Tibial artery (tissue), 4 donors: ENCODE measurements at regions not wholly inside any gene's neighbourhood (a gene's known extent, or its start where the extent isn't known, plus 50 kb on each side); places are given as distances from the start of the nearest gene placed in this dataset.
A peak's percentile ranks its signal among the peaks of the same experiment; 100 is the strongest.

Experiments
- DNase-seq, 2 donors: peaks; one replicate each; pipeline ENCODE4 v3.0.0-alpha.2; 2019
- H3K27ac ChIP-seq, 2 donors: fragments of 200-600 bp; sonication (generic) in 1 of 2; 1 replicate in 1 of 2; 2 replicates in 1 of 2; pipeline ENCODE4 v1.5.1; 2018 to 2019; ENCODE audit warnings: mild to moderate bottlenecking in 1 of 2
- H3K27me3 ChIP-seq, 2 donors: fragments of 200-600 bp; sonication (generic) in 1 of 2; one replicate each; pipeline versions ENCODE4 v1.5.1 to v1.6.0; 2016 to 2019
- H3K36me3 ChIP-seq, 3 donors: fragments of 200-600 bp; sonication (generic) in 2 of 3; one replicate each; pipeline ENCODE4 v1.5.1; 2016 to 2019; ENCODE audit warnings: mild to moderate bottlenecking in 2 of 3
- H3K4me1 ChIP-seq, 4 donors: fragments of 200-600 bp; sonication (generic) in 2 of 4; 1 replicate in 3 of 4; 2 replicates in 1 of 4; pipeline ENCODE4 v1.5.1; 2016 to 2019
- H3K4me3 ChIP-seq, 2 donors: fragments of 200-600 bp; sonication (generic) in 1 of 2; 1 replicate in 1 of 2; 2 replicates in 1 of 2; pipeline ENCODE4 v1.5.1; 2018 to 2019; ENCODE audit warnings: mild to moderate bottlenecking in 2 of 2
- H3K9me3 ChIP-seq, 3 donors: fragments of 200-600 bp; sonication (generic) in 1 of 3; one replicate each; pipeline ENCODE4 v1.5.1; 2016 to 2019
- CTCF ChIP-seq, 2 experiments: fragments of 200-600 bp in 1 of 2; fragments of 450-650 bp in 1 of 2; IDR thresholded peaks; one replicate each; pipeline ENCODE4 v1.5.1; 2017 to 2019; ENCODE audit warnings: antibody characterized with exemption in 2 of 2, mild to moderate bottlenecking in 1 of 2, moderate library complexity in 1 of 2
- intact Hi-C: fragments of 100-400 bp; cut with DNase I; formaldehyde crosslinking; loops from one replicate; pipeline ENCODE4 v1.15.0; 2023; ENCODE audit warnings: low total_unique reads

GRCh38 chr14:82112210-82112839 lies 578.7 kb upstream of the SEL1L start:
- Histone ChIP-seq H3K9me3 (no peaks in the 10 kb centered on the region), H3K36me3 (no peaks in the 10 kb centered on the region), H3K4me1 (no peaks in the 10 kb centered on the region), H3K27me3 (no peaks in the 10 kb centered on the region), H3K4me3 (no peak overlapping the region), H3K27ac (no peak overlapping the region)
- no peak for TF ChIP-seq CTCF (IDR thresholded peaks at IDR 0.05)
- intact Hi-C loops = no loop called here
- no peak for DNase-seq

- Histone ChIP-seq H3K27me3 (no peaks in the 10 kb centered on the region), H3K36me3 (no peaks in the 10 kb centered on the region), H3K4me1 (no peaks in the 10 kb centered on the region), H3K9me3 (no peaks in the 10 kb centered on the region), H3K27ac (no peak overlapping the region), H3K4me3 (no peak overlapping the region)
- TF ChIP-seq CTCF (IDR thresholded peaks at IDR 0.05) = no peak
- intact Hi-C loops = no loop called here
- no peak for DNase-seq
These were observed 579.4 kb upstream of the SEL1L start for GRCh38 chr14:82113007-82113406.

- no peaks in the 10 kb centered on the region for H3K9me3 ChIP-seq
- H3K4me3 ChIP-seq = no peak overlapping the region
- DNase-seq = no peak
- H3K36me3 ChIP-seq = no peaks in the 10 kb centered on the region
- no peaks in the 10 kb centered on the region for H3K4me1 ChIP-seq
- intact Hi-C loops = no loop called here
- H3K27me3 ChIP-seq = no peaks in the 10 kb centered on the region
- TF ChIP-seq CTCF (IDR thresholded peaks at IDR 0.05) = peak in 1 of 2 experiments; percentile 18
- no peak overlapping the region for H3K27ac ChIP-seq
These were observed 580.1 kb upstream of the SEL1L start for GRCh38 chr14:82113710-82114109.

- no peak for TF ChIP-seq CTCF (IDR thresholded peaks at IDR 0.05)
- Histone ChIP-seq H3K4me1 (no peaks in the 10 kb centered on the region), H3K4me3 (no peak overlapping the region), H3K9me3 (no peaks in the 10 kb centered on the region), H3K27ac (no peak overlapping the region), H3K36me3 (no peaks in the 10 kb centered on the region), H3K27me3 (no peaks in the 10 kb centered on the region)
- no peak for DNase-seq
- intact Hi-C loops = no loop called here
These were observed 583.1 kb upstream of the SEL1L start for GRCh38 chr14:82116721-82117120.

- no peak for DNase-seq
These were observed 589.0 kb upstream of the SEL1L start for GRCh38 chr14:82122655-82123054.

More at GRCh38 chr14:82122655-82123054, 589.0 kb upstream of the SEL1L start:
- H3K4me1 ChIP-seq = no peaks in the 10 kb centered on the region
- H3K27ac ChIP-seq = no peak overlapping the region
- intact Hi-C loops = no loop called here
- H3K4me3 ChIP-seq = no peak overlapping the region
- no peaks in the 10 kb centered on the region for H3K9me3 ChIP-seq
- no peak for TF ChIP-seq CTCF (IDR thresholded peaks at IDR 0.05)
- H3K36me3 ChIP-seq = no peaks in the 10 kb centered on the region
- H3K27me3 ChIP-seq = no peaks in the 10 kb centered on the region
